Erythroblast (primary cell): ENCODE measurements at regions not wholly inside any gene's neighbourhood (a gene's known extent, or its start where the extent isn't known, plus 50 kb on each side); places are given as distances from the start of the nearest gene placed in this dataset.

Experiments used
- GATA1 ChIP-seq: IDR thresholded peaks from 2 replicates; pipeline ENCODE4 v1.6.1; 2011; ENCODE audit warnings: low read depth, mild to moderate bottlenecking, control low read depth, low read length, moderate library complexity
- POLR2A ChIP-seq: IDR thresholded peaks from 2 replicates; pipeline ENCODE4 v1.6.1; 2011; ENCODE audit warnings: mild to moderate bottlenecking, low read length

- TF ChIP-seq POLR2A = no peak
- no peak for TF ChIP-seq GATA1
Measured at GRCh38 chr10:124273141-124273540, 145.6 kb downstream of the OAT start.
